Body of pancreas (tissue), 4 donors: ENCODE measurements at regions not wholly inside any gene's neighbourhood (a gene's known extent, or its start where the extent isn't known, plus 50 kb on each side); places are given as distances from the start of the nearest gene placed in this dataset.

ENCODE experiments used
- POLR2A ChIP-seq, 3 donors: fragments of 450-650 bp; IDR thresholded peaks; one replicate each; pipeline ENCODE4 v1.6.1; 2016; ENCODE audit warnings: antibody characterized with exemption in 3 of 3, mild to moderate bottlenecking in 2 of 3
- TF ChIP-seq, protein P1 (sequence below), 7 experiments: fragments of 450-650 bp in 4 of 7; fragments of 200-600 bp in 3 of 7; sonication (generic) in 3 of 7; IDR thresholded peaks; one replicate each; pipeline ENCODE4 v1.5.1; 2016 to 2019; ENCODE audit warnings: antibody characterized with exemption in 7 of 7

DNA sequence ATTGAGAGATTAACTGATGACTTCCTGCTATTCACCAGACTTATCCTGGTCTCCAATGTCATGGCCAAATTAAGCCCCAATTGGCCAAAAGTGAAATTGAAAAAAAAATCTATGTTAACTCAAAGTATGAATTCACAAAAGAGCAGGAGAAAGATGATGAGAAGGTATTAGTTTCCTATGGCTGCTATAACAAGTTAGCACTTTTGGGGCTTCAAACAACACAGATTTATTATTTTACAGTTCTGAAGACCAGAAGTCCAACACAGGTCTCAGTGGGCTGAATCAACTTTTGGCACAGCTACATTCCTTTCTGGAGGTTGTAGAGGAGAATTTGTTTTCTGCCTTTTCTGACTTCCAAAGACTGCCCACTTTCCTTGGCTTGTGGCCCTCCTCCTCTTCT is 78.6 kb upstream of the TLE1 start:
- TF ChIP-seq, protein P1, sequence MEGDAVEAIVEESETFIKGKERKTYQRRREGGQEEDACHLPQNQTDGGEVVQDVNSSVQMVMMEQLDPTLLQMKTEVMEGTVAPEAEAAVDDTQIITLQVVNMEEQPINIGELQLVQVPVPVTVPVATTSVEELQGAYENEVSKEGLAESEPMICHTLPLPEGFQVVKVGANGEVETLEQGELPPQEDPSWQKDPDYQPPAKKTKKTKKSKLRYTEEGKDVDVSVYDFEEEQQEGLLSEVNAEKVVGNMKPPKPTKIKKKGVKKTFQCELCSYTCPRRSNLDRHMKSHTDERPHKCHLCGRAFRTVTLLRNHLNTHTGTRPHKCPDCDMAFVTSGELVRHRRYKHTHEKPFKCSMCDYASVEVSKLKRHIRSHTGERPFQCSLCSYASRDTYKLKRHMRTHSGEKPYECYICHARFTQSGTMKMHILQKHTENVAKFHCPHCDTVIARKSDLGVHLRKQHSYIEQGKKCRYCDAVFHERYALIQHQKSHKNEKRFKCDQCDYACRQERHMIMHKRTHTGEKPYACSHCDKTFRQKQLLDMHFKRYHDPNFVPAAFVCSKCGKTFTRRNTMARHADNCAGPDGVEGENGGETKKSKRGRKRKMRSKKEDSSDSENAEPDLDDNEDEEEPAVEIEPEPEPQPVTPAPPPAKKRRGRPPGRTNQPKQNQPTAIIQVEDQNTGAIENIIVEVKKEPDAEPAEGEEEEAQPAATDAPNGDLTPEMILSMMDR (IDR thresholded peaks at IDR 0.05): no peak
- TF ChIP-seq POLR2A (IDR thresholded peaks at IDR 0.05): no peak
